GM12892 (cell line): ENCODE measurements at regions not wholly inside any gene's neighbourhood (a gene's known extent, or its start where the extent isn't known, plus 50 kb on each side); places are given as distances from the start of the nearest gene placed in this dataset.

Source experiments
- POLR2A ChIP-seq: IDR thresholded peaks from 2 replicates; pipeline ENCODE4 v1.6.1; 2011; ENCODE audit warnings: low read depth, low read length, control low read depth
- TAF1 ChIP-seq: IDR thresholded peaks from 2 replicates; pipeline ENCODE4 v1.6.1; 2011; ENCODE audit warnings: low read depth, mild to moderate bottlenecking, control low read depth, low read length, borderline replicate concordance

DNA sequence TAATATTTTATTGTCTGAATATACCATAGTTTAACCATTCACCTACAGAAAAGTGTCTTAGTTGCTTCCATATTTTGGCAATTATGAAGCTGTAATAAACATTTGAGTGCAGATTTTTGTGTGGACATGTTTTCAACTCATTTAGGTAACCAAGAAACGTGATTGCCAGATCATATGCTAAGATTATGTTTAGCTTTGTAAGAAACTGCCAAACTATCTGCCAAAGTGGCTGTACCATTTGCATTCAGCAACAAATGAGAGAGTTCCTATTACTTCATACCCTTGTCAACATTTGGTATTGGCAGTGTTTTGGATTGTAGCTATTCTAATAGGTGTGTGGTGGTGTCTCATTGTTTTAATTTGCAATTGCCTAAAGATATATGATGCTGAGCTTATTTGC is 233.5 kb downstream of the TMEM26 start:
- TF ChIP-seq POLR2A (no peak), TAF1 (no peak)
